Psoas muscle (tissue), 7 donors: ENCODE measurements at regions not wholly inside any gene's neighbourhood (a gene's known extent, or its start where the extent isn't known, plus 50 kb on each side); places are given as distances from the start of the nearest gene placed in this dataset.

Experiments used
- ATAC-seq, 4 donors: fragments of 200-7000 bp; cut with Tn5 transposase; one replicate each; pipeline ENCODE4 v1.9.1; 2020; ENCODE audit warnings: moderate library complexity in 3 of 4, mild to moderate bottlenecking in 2 of 4
- DNase-seq, 2 donors: peaks; one replicate each; pipeline ENCODE4 v3.0.0-alpha.2; 2020
- H3K27ac ChIP-seq: fragments of 200-600 bp; one replicate; pipeline ENCODE4 v1.8.0; 2022
- H3K27me3 ChIP-seq, 3 donors: fragments of 200-600 bp in 1 of 3; one replicate each; pipeline versions ENCODE4 v1.6.1 to v1.8.0; 2013 to 2022; ENCODE audit warnings: low read length in 2 of 3, mild to moderate bottlenecking in 2 of 3, moderate library complexity in 1 of 3; ENCODE audit not compliant: insufficient read depth in 3 of 3
- H3K36me3 ChIP-seq, 2 donors: fragments of 200-600 bp in 1 of 2; one replicate each; pipeline versions ENCODE4 v1.6.1 to v1.8.0; 2013 to 2022; ENCODE audit warnings: low read depth in 1 of 2, mild to moderate bottlenecking in 1 of 2, moderate library complexity in 1 of 2; ENCODE audit not compliant: insufficient read depth in 1 of 2
- H3K4me1 ChIP-seq: fragments of 200-600 bp; one replicate; pipeline ENCODE4 v1.8.0; 2022
- H3K4me3 ChIP-seq: fragments of 200-600 bp; one replicate; pipeline ENCODE4 v1.8.0; 2022; ENCODE audit warnings: mild to moderate bottlenecking
- H3K9me3 ChIP-seq: fragments of 200-600 bp; one replicate; pipeline ENCODE4 v1.8.0; 2022
- WGBS, 3 donors: extraction: QIAGEN DNeasy Blood & Tissue Kit; methylation state at CpG; one replicate each; pipeline versions ENCODE4 v1.1.6 to v1.1.7; 2013; 5-methylcytosine and 5-hydroxymethylcytosine counted together
- intact Hi-C, 2 donors: fragments of 100-400 bp; cut with DNase I; formaldehyde crosslinking; loops; one replicate each; pipeline versions ENCODE4 v1.11.0 to v1.14.2; 2022
- TF ChIP-seq, protein P1 (sequence below): fragments of 200-600 bp; IDR thresholded peaks from one replicate; pipeline ENCODE4 v1.8.0; 2022; ENCODE audit warnings: antibody characterized with exemption
- donor health status: healthy with polysubstance abuse.
- donor health status: DM: no; HTN: no; CAD: no; lungs with moderate emphysema.
- donor health status: Bipolar disorder and iron deficiency.
- donor health status: healthy.
- donor health status: DM: yes; HTN: yes; CAD: no.
- donor health status: DM: no; HTN: no; CAD: no.
- donor health status: DM: yes; HTN: yes; CAD: no.

DNA sequence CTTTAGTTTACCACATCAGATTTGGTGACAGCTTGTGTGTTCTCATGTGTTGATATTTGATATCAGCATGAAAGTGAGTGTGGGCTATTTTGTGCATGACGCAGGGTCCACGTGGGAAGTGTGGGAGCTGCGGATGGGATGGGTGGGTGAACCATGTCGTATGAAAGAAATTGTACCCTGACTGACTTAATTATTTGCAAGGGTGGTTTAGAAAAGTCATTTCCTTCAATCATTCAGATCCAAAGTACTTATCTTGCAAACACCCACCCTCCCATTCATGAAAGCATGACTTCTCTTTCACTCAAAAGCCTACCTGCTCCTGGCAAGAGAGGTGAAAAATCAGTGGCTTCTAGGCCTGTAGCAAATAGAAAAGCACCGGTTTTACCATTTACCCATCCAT is 91.8 kb upstream of the BACH2 start:
- Histone ChIP-seq H3K4me1 (peaks cover 6% of the 10 kb centered on the region), H3K9me3 (no peaks in the 10 kb centered on the region), H3K27me3 (no peaks in the 10 kb centered on the region), H3K27ac (no peak overlapping the region), H3K36me3 (no peaks in the 10 kb centered on the region), H3K4me3 (no peak overlapping the region)
- DNase-seq, result no peak
- TF ChIP-seq, protein P1, sequence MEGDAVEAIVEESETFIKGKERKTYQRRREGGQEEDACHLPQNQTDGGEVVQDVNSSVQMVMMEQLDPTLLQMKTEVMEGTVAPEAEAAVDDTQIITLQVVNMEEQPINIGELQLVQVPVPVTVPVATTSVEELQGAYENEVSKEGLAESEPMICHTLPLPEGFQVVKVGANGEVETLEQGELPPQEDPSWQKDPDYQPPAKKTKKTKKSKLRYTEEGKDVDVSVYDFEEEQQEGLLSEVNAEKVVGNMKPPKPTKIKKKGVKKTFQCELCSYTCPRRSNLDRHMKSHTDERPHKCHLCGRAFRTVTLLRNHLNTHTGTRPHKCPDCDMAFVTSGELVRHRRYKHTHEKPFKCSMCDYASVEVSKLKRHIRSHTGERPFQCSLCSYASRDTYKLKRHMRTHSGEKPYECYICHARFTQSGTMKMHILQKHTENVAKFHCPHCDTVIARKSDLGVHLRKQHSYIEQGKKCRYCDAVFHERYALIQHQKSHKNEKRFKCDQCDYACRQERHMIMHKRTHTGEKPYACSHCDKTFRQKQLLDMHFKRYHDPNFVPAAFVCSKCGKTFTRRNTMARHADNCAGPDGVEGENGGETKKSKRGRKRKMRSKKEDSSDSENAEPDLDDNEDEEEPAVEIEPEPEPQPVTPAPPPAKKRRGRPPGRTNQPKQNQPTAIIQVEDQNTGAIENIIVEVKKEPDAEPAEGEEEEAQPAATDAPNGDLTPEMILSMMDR, result no peak
- intact Hi-C loops, result loop anchor here in 1 of 2 donors (5.0 kb wide), 1 partner anchor 91 kb away; the partner anchor contains the start of gene BACH2
- 52 to 71% (median 68%) methylated on average over 5 of the region's 5 CpGs for WGBS, 3 donors
- ATAC-seq, result no peak

- no peak overlapping the region for H3K4me3 ChIP-seq
- intact Hi-C loops, result loop anchor here in 1 of 2 donors (5.0 kb wide), 1 partner anchor 91 kb away; the partner anchor contains the start of gene BACH2
- TF ChIP-seq, protein P1, result no peak
- peaks cover 6% of the 10 kb centered on the region for H3K4me1 ChIP-seq
- H3K9me3 ChIP-seq, result no peaks in the 10 kb centered on the region
- H3K36me3 ChIP-seq, result no peaks in the 10 kb centered on the region
- H3K27me3 ChIP-seq, result no peaks in the 10 kb centered on the region
- DNase-seq, result no peak
- 68 to 88% (median 75%) methylated on average over 1 of the region's 1 CpG for WGBS, 3 donors
- ATAC-seq, result no peak
- no peak overlapping the region for H3K27ac ChIP-seq
Measured at GRCh38 chr6:90387826-90388225, 91.2 kb upstream of the BACH2 start.

DNA sequence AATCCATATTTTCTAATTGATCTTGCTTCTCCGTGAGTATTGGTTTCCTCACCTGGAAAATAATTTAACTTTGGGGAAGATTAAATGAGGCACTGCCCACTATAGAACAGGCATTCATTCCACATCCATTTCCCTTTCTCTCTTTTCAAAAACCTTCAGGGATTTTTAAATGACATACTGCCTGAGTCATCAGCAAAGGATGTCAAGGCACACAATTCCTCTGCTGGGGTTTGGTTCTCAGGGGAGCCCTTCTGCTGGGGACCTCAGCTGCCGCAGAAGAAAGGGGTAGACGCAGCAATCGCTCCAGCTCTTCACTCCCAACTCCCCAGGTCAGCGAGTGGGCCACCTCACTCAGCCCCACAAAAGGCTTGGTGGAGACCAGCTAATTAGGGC is 90.7 kb upstream of the BACH2 start:
- ATAC-seq, result no peak
- Histone ChIP-seq H3K4me3 (no peak overlapping the region), H3K27me3 (no peaks in the 10 kb centered on the region), H3K9me3 (no peaks in the 10 kb centered on the region), H3K4me1 (peaks cover 6% of the 10 kb centered on the region), H3K36me3 (no peaks in the 10 kb centered on the region), H3K27ac (no peak overlapping the region)
- intact Hi-C loops, result loop anchor here in 1 of 2 donors (5.0 kb wide), 1 partner anchor 90 kb away; the partner anchor contains the start of gene BACH2
- DNase-seq, result no peak
- 64 to 76% (median 74%) methylated on average over 5 of the region's 5 CpGs for WGBS, 3 donors
- TF ChIP-seq, protein P1, result no peak

DNA sequence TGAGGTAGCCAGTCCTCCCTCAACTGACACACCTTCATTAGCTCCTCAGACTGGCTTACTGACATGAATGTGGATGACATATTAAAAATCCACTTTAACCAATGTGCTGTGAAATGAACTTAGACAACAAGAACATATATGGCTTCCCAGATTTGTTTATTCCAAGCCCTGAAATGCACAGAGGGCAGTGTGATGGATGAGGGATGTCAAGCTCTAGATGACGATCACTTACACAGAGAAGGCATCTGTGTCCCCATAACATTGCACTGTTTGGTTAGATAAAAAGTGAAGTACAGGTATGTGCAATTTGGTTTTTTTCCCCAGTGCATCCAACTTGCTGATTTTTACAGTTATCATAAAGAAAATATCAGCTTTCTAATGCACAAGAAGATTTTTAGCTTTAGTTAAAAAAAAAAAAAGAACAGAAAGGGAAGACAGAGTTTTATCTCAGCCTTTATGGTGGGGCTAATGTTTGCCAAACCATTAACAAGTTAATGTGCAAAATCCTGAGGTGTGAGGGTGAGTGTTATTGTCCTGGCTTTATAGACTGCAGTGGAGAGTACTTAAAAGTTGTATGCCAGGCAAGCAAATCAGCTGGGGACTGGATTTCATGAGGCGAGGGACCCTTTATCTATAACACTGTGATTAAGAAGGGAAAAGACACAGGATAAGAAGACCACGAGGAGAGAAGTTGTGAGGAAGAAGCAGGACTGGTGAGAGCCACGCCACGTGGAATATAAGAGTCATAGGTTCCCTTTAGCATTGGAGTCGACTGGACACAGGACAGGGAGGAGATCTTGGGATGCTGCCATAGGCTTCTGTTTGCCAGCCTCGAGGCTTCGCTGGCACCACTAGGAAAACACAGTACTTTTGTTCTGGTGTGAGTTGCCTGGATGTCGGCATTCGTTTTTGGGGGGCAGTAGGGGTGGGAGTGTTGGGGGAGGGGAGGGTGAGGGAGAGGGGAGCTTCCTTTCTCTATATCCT is 90.0 kb upstream of the BACH2 start:
- peak in 1 of 2 donors; percentile 12 for DNase-seq
- Histone ChIP-seq H3K27ac (no peak overlapping the region), H3K4me1 (peaks cover 6% of the 10 kb centered on the region), H3K4me3 (no peak overlapping the region), H3K36me3 (no peaks in the 10 kb centered on the region), H3K27me3 (no peaks in the 10 kb centered on the region), H3K9me3 (no peaks in the 10 kb centered on the region)
- intact Hi-C loops, result loop anchor here in 1 of 2 donors (5.0 kb wide), 1 partner anchor 89 kb away; the partner anchor contains the start of gene BACH2
- 28 to 41% (median 35%) methylated on average over 10 of the region's 10 CpGs for whole genome bisulfite sequencing, 3 donors
- ATAC-seq, result peak; percentile 76 to 85 (median 77)
- TF ChIP-seq, protein P1, result no peak
